ENCODE measurements at regions not wholly inside any gene's neighbourhood (a gene's known extent, or its start where the extent isn't known, plus 50 kb on each side); places are given as distances from the start of the nearest gene placed in this dataset.

- DNase-seq (ENCODE audit: low read depth in 2 of 2), result no peak
Measured at GRCh38 chr14:104356020-104356737, 217.8 kb downstream of the KIF26A start.

GRCh38 chr14:104356738-104357688 lies 218.6 kb downstream of the KIF26A start:
- no peak for DNase-seq (ENCODE audit: low read depth in 2 of 2)

- no peak for DNase-seq (ENCODE audit: low read depth in 2 of 2)
Measured at GRCh38 chr14:104357689-104358527, 219.5 kb downstream of the KIF26A start.

GRCh38 chr14:104358528-104359300 lies 220.3 kb downstream of the KIF26A start:
- no peak for DNase-seq (ENCODE audit: low read depth in 2 of 2)

GRCh38 chr14:104359301-104359968 lies 220.1 kb upstream of the C14orf180 start:
- no peak for DNase-seq (ENCODE audit: low read depth in 2 of 2)

- no peak for DNase-seq (ENCODE audit: low read depth in 2 of 2)
Measured at GRCh38 chr14:104359969-104360442, 219.6 kb upstream of the C14orf180 start.

GRCh38 chr14:104360501-104360900 lies 219.1 kb upstream of the C14orf180 start:
- DNase-seq (ENCODE audit: low read depth in 2 of 2), result no peak

GRCh38 chr14:104361101-104361591 lies 218.4 kb upstream of the C14orf180 start:
- no peak for DNase-seq (ENCODE audit: low read depth in 2 of 2)

- DNase-seq (ENCODE audit: low read depth in 2 of 2), result no peak
Measured at GRCh38 chr14:104361921-104362681, 217.5 kb upstream of the C14orf180 start.

- no peak for DNase-seq (ENCODE audit: low read depth in 2 of 2)
Measured at GRCh38 chr14:104362761-104363605, 216.6 kb upstream of the C14orf180 start.

- DNase-seq (ENCODE audit: low read depth in 2 of 2), result no peak
Measured at GRCh38 chr14:104363891-104364760, 215.4 kb upstream of the C14orf180 start.

GRCh38 chr14:104364830-104365229 lies 214.7 kb upstream of the C14orf180 start:
- no peak for DNase-seq (ENCODE audit: low read depth in 2 of 2)

- no peak for DNase-seq (ENCODE audit: low read depth in 2 of 2)
Measured at GRCh38 chr14:104366931-104367865, 212.4 kb upstream of the C14orf180 start.

- no peak for DNase-seq (ENCODE audit: low read depth in 2 of 2)
Measured at GRCh38 chr14:104367866-104368750, 211.5 kb upstream of the C14orf180 start.

GRCh38 chr14:104368751-104369100 lies 210.8 kb upstream of the C14orf180 start:
- no peak for DNase-seq (ENCODE audit: low read depth in 2 of 2)

- DNase-seq (ENCODE audit: low read depth in 2 of 2), result no peak
Measured at GRCh38 chr14:104369208-104369607, 210.4 kb upstream of the C14orf180 start.

Measured in activated CD8-positive, alpha-beta memory T cell treated with anti-CD3 and anti-CD28 coated beads for 4 hours (primary cell).